ENCODE measurements at regions not wholly inside any gene's neighbourhood (a gene's known extent, or its start where the extent isn't known, plus 50 kb on each side); places are given as distances from the start of the nearest gene placed in this dataset.
"Not testable (repeated sequence)": the region's sequence is repeated elsewhere in the genome, so short reads cannot be mapped to it uniquely, and the experiment has no call there.

DNA sequence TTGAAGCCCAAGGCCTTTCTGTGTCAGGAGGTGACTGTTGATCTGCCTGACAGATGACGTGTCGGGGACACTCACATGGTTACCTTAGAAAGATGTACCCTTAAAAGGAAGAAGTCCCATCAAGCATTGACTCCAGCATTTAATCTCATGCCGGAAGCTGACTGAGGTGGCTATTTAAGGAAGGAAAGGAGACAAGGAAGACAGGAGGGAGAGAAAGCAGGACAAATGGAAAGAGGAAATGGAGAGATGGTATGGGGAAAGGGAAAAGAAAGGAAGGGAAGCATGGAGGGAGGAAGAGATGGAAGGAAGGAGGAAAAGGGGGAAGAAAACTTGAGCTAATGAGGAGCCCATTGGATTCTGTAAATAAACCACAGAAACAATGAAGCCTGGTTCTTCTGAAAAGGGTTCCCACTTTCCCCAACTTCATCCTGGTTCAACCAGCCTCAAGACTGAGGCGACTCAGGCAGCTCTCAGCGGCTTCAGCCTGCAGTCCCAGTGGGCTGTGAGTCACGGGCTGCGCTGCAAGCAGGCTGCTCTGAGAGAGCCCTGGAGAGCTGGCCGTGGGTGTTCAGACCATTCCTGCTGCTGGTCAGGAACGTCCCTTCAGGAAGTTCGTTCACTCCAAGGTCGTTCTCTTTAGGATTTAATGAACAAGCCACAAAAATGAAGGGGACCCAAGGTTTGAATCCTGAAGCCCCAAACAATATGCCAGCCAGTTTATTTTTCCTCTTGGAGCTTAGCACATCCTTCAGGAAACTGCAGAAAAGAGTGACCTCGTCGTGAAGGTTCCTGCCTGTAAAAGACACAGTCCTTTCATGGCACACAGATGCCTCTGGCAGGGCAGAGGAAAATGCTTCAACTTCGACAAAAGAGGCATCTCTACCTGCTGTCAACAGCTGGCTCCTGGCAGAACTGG, 69.6 kb upstream of the THBS1 start:
- peak; percentile 1 to 64 (median 52) for DNase-seq

DNA sequence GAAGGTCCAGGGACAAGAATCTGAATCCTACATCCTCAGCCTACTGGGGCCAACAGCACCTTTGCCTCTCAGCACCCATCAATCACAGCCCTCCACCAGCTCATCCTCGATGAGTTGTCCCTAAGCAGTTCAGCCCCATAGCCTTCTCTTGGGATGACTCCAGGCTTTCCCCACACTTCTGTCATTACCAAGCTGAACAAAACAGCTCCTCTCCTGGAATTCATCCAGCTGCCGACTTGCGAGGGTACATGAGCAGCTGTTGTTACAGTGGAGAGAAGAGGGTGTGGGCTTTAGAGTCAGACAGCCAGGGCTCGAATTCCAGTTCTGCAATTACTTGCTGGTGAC, 69.0 kb upstream of the THBS1 start:
- no peak for DNase-seq

DNA sequence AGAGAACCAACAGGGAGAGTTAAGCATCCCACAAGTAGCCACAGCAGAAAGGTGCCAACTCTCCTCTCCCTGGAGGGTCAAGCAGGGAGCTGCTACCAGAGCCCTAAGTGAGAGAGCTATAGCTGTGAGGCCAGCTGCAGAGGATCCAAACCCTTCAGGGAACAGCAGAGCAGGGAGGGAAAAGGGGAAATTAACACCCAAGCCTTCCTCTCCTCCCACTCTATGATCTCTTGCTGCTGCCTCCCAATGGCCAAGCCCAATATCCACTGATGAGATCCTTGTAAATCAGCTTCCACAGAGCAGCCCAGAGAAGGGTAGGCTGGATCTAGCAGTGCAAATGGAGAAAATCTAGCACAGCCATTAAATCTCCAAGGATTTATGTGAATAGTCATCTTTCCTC, 68.2 kb upstream of the THBS1 start:
- DNase-seq: peak; percentile 23 to 71 (median 54)

DNA sequence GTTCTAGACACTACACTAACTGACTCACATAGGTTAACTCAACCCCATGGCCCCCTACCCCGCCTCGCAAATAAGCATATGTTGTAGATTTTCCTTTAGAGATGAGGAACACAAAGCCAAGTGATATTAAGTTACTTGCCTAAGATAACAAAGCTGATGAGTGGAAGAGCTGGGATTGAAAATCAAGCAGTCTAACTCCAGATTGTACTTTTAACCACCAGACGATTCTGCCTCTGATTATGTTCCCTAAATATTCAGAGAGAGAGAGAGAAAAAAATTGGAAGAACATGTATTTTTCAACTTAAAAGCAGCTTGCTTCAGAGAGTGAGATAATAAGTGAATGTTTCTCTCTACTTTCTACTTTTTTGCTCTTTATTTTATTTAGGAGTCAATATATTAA, 66.9 kb upstream of the THBS1 start:
- DNase-seq: no peak

DNA sequence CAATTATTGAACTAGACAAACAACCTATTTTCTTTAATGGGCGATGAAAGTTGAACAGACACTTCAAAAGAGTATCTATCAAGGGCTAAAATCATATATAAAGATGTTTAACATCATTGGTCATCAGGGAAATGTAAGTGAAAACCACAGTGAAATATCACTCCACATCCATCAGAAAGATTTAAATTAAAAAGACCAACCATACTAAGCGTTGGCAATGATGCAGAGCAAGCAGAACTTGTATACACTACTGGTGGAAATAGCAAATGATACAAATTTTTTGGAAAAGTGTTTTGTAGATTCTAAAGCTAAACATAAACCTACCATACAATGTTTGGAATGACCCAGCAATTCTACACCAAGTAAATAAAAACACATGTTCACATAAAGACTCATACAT, 65.9 kb upstream of the THBS1 start:
- DNase-seq: no peak

DNA sequence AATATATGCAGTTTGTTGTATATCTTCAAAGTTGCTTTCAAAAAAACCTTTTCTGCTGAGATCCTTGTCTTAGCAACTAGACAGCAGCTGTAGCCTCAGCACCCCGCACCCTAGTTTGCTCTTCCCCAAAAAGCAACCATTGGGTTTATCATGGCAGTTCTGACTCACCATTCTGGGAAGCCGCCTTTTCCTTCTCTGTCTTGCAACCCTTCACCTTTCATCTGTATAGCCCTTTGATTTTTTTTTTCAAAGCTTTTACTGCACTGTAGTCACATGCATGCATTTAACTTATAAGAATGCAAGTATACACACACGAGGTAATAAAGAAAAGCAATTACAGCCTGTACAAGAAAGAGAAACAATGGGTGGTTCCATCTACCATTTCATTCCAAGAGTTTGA, 65.1 kb upstream of the THBS1 start:
- DNase-seq: peak in 3 of 4 experiments; percentile 7 to 10 (median 8)

DNA sequence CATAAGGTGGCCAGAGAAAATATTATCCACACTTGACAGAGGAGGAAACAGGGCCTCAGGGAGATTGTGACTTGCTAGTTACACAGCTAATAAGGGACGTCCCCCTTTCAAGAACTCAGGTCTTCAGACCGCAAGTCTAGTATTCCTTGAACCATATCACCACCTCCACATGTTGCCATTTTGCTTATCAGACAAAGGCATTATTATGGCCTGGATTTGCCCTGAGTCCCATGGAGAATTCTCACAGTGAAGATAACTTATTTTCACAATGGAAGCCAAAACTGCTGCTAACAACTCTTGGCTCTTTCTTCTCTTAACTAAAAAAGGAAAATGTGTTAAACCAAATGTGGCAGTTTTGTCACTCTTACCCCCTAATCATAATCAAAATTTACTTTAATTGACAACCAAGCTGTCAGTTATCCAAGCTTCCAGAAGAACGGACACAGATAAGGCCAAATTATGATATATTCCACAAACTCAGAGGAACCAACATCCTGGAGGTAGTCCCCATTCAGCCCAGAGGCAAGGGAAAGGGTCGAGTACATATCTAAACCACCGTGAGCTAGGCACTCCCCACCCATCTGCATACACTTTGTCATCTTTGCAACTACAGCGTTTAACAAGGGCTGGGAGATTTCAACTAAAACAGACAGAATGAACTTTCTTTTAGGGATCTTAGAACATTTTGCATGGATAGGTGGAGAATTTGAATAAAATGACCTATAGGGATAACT, 63.6 kb upstream of the THBS1 start:
- DNase-seq: no peak

DNA sequence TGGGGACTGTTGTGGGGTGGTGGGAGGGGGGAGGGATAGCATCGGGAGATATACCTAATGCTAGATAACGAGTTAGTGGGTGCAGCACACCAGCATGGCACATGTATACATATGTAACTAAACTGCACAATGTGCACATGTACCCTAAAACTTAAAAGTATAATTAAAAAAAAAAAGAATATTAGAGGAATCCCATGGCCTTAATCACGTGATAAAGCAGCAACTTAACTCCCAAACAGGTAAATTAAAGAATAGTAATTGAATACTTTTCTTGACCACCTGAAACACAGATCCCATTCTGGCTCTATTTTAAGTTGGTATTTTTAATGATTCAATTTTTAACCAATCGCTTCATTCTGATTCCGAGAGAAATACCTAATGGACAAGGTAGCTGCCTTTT, 56.9 kb upstream of the THBS1 start:
- DNase-seq: not testable (repeated sequence)

DNA sequence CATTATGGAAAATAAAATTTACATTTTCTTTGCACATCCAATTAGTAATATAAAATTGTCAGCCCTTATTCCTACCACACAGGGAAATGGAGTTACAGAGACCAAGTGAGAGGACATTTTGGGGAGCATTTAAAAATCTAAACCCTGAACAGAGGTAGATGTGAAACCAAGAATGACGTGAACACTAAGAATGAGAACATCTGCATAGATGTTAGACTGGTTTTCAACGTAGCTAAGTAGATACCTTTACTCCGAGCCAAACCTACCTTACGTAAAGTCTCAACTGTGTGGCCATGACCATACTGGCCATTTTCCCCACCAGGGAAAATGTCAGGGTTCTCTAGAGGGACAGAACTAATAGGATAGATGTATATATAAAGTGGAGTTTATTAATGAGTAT, 51.4 kb upstream of the THBS1 start:
- DNase-seq: no peak

DNA sequence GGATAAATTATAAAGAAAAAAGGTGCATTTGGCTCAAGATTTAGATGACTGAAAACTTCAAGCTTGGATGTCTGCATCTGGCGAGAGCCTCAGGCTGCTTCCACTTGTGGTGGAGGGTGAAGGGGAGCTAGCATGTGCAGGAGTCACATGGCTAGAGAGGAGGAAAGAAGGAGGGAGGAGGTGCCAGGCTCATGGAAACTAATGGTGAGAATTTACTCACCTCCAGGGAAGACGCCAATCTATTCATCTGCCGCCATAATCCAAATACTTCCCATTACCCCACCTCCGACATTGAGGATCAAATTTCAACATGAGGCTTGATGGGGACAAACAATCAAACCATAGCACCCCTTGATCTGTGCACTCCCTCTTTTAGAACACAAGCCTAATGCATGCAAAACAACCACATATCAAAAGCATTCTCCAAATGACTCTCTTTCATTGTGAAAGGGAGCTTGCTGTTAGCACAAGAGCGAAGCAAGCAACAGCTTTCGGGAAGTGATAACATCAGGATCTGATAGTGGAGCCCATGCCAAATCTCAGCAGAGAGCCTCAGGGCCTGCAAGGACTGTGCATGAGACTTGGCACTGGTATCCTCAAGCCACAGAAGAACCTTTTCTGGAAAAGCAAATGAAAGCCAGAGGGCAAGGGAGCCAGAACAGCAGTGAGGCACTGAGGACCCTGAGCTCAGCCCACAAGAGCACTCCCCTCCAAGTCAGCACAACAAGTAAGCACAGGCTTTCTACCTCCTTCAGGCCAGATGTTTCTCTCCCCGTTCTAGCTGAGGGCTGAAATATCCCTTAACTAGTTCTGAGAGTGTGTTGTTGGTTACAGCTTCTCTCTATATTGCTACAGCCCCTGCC, 50.2 kb upstream of the THBS1 start:
- no peak for DNase-seq

Data from suppressor macrophage (primary cell).